CD4-positive, alpha-beta T cell treated with Interleukin-1 beta for 1 hour (primary cell): ENCODE measurements at regions not wholly inside any gene's neighbourhood (a gene's known extent, or its start where the extent isn't known, plus 50 kb on each side); places are given as distances from the start of the nearest gene placed in this dataset.
"Not testable (repeated sequence)": the region's sequence is repeated elsewhere in the genome, so short reads cannot be mapped to it uniquely, and the experiment has no call there.

Experiments
- DNase-seq, 2 donors: peaks; one replicate each; pipeline ENCODE4 v3.0.0-alpha.2; 2020 to 2022

DNA sequence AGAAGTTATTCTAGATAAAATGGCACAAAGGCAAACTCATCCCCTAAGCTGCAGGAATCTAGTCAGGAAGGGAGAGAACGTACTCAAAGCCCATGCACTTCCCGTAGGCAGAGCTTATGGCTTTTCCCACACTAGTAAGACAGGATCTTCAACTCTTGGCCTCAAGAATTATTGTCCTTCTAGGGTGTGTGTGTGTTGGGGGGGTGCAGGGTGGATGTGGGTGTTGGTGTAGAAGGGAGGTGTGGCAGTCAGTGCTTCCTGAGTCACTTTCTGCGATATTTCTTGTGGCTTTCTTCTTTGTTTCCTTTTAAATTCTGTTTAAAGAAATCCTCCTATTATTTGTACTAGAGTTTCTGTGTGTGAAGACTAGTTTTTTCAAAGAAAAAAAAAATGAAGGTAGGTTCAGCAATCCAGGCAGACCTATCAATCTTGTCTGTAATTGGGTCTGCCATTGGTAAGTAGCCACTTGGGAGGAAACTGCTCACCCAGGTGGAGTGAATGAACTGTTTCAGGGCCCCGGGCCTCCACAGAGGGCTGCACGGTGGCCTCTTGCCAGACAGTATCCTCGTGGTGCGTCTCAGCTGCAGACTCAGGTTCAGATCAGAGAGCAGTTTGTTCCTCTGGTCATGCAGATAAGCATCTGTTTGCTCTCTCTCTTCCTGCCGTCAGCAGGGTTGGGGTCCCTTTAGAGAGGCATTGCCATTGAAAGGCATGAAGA lies 131.9 kb downstream of the NPR3 start:
- DNase-seq: no peak

DNA sequence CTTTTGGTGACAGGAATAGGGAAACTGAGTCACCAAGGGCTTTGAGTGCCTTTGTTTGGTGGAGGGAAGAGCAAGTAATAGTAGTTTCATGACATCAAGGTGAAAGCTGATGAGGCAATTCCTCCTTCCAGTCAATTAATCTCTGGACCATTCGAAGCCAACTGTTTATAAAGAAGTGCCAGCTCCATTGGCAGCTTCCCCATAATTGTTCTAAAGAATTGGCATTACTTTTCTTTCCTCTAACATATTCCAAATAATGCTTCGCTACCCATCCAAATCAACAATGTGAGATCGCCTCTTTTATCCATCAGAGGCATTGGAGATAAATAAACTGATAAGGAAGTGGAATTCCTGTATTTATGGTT lies 132.4 kb downstream of the NPR3 start:
- no peak for DNase-seq

DNA sequence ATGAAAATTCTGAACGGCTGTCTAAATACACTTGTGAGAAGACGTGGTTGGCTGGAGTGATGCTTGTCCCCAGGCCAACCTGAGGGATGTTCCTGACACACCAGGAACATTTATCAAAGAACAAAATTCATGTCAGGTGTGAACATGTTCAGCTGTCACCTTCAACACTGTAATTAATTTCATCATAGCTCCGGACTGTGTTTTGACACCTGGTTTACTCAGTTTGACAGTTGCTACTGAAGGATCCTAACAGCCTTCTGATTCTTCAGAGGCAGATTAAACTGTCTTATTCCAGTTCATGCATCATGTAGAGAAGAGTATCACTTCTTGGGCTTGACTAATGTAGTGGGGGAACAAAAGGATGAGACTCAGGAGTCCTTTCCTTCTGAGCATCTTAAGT lies 134.1 kb downstream of the NPR3 start:
- no peak for DNase-seq

DNA sequence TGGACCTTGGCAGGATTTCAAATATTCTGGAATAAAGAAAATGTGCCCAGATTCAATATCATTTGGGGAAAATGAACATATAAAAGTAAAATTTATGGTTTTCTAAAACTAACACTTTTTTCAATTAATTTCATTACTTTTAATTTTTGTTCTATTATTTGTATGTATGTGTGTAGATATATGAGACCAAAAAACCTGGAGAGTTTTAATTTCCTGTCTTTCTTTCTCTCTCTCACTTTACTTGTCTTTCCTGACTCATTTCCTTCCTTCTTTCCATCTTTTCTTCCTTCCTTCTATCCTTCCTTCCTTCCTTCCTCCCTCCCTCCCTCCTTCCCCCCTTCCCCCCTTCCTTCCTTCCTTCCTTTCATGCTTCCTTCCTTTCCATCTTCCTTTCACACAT lies 137.0 kb downstream of the NPR3 start:
- DNase-seq: no peak

DNA sequence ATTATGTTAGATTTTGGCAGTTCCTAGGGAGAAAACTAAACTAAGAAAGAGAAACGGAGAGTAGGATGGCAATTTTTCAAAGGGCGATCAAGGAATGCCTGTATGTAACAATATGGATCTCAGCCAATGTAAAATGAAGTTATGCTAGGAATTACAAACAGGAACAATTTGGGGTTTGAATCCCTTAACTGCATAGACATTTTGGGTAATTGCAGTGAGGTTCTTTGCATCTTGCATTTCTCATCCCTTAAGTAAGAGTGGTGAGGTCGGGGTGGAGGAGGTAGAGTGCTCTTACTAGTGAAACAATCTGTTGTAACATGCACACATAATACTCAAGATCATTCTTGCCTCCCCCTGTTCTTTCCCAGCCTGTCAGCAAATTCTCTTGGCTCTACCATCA lies 137.6 kb downstream of the NPR3 start:
- DNase-seq: no peak

DNA sequence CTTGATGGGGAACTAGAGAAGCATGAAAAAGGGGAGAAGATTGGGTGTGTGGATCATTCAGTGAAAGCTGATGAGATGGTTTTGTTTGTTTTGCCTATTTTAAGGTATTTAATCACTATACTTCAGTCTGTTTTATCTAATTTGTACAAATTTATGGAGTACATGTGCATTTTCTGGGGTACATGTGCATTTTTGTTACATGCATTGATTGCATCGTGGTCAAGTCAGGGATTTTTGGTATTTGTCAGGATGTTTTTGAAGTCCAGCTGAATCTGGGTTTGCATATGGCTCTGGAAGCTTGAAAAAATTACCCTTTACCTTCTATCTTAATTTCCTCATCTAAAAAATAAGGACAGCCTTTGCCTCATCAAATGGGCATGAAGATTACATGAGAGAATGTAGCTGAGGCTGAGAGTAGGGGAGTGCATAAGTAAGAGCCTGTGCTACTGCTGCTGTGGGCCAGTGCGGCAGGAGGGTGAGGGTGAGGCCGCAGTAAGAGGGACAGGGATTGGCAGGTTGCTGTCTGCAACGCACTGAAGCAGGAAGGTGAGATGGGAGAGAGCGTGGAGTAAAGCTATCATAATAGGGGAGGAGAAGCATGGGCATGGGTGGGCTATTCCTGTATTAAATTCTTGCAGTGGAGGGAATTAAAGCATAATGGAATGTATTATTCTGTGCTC lies 139.8 kb downstream of the NPR3 start:
- no peak for DNase-seq

DNA sequence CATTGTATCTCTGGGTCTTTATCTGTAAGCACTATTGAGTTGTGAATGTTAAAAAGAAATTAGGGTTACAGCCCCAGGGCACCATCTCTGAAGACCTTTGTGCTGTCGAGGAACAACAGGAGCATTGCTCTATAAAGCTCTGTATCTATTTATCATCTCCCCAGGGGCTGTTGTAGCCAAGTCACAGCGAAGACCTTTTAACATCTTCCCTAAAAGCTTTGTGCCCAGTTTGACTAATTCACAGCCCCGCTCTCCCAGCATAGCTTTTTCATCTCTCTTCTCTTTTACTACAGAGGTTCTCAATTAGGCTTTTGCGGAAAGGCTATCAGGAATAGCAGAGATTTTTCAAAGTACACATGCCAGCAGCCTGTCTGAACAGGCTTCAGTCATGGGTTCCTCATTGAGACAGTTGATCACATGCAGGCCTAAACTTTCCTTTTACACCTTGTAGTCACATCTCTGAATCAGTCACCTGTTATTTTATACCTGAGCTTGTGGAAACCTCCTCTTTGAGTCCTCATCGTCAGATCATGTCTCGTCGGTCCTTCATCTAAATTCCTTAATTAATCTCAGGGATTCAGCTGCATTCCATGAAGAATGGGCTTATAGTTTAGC lies 140.5 kb downstream of the NPR3 start:
- no peak for DNase-seq

DNA sequence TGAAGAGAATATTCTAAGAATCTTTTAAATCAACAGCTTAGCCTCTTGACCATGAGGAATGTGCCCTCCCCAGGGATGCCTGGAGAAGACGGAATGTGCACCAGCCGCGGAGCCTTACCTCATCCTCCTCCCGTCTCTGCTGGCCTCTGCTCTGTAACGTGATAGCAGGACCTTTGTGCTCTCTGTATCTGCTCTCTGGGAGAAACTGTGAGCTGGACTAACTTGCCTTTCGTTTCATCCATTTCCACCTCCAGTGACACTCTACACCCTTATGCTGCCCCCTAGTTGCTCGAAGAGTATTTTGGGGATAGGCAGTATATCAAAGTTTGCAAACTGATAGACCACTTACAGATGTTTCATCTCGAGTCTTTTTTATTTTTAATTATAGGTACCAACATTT lies 141.4 kb downstream of the NPR3 start:
- DNase-seq: no peak

DNA sequence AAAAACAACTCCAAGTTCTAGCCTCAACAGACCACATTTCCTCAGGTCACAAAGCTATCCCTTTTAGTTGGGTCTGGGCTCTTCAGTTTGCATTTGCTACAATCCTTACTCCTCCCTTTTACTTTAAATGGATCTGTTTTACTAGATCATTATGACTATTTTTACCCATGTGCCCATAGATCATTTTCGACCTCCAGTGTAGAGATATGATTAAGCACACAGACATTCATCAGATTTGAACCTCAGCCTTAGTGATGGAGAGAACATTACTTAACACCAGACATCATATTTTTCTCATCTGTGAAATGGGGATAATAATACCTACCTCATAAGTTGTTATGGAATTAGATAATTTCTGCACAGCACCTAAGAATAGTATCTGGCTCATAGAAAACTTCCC lies 141.9 kb downstream of the NPR3 start:
- DNase-seq: no peak

DNA sequence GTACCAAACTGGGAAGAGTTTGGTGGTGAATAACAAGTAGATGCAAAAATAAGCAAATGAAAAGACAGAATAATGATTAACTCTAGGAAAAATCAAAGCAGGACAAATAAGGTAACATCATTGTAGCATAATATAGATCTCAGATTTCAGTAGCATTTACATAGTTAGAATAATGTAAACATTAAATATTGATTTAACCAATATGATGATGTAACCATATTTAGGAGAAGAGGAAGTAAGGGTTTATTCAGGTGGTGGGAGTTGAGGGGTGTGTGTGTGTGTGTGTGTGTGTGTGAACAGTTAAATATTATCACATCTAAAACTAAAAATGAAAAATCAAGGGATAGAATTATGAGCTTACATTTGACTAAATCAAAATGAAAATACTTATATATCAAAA lies 143.4 kb downstream of the NPR3 start:
- DNase-seq: no peak

DNA sequence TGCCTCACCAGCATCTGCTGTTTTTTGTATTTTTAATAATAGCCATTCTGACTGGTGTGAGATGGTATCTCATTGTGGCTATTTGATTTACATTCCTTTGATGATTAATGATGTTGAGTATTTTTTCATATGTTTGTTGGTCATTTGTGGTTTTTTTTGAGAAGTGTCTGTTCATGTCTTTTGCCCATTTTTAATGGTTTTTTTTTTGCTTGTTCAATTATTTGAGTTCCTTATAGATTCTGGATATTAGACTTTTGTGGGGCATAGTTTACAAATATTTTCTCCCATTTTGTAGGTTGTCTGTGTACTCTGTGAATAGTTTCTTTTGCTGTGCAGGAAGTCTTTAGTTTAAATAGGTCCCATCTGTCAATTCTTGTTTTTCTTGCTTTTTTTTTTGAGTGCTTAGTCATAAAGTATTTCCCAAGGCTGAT lies 148.1 kb downstream of the NPR3 start:
- DNase-seq: no peak

DNA sequence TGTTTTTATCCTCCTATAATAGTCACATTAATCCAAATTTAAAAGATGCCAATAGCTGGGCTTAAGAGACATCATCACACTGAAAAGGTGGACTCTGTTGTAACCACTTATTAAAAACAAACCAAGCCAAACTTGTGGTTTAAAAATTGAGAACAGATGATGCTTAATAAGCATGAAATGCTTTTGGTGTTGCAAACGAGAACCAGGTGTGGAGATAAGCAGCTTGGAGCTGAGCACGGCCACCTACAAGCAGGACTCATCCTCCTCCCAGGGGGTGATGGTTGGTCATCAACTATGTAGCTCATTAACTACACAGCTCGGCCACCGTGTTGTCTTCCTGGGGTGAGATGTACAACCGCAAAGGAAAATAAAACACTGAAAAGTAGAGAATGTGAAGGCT lies 154.4 kb downstream of the NPR3 start:
- no peak for DNase-seq

DNA sequence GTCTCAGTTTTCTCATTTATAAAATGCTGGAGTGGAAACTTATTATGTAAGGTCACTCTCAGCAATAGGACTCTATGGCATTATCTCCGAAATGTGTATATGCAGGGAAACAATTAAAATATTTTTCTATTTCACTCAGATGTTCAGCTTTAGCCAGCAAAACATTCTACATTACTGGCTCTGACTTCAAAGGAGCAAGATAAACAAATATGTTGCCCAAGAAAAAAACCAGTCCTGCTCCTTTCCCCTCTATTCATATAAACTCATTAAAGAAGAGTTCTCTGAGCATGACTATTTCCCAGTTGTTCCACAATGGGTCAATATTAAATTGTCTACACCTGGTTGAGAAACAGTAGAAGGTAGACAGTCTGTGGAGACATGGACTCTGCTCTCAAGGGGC lies 155.0 kb downstream of the NPR3 start:
- DNase-seq: no peak

DNA sequence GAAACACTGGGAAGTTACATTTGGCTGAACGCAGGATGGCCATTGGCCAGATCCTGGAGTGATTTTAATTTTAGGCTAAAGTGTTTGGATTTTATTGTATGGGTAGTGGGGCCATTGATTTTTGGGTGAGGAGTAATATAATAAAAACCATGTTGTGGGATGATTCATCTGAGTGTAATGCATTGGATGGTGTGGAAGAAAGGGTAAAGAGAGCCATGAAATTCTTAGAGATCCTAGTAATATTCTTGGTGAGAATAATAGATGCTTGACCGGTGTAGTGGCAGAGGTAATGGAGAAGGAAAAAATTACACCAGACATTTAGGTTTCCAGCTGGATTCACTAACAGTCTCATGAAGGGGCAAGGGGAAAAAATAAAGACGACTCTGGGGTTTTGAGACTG lies 158.1 kb downstream of the NPR3 start:
- DNase-seq: no peak

DNA sequence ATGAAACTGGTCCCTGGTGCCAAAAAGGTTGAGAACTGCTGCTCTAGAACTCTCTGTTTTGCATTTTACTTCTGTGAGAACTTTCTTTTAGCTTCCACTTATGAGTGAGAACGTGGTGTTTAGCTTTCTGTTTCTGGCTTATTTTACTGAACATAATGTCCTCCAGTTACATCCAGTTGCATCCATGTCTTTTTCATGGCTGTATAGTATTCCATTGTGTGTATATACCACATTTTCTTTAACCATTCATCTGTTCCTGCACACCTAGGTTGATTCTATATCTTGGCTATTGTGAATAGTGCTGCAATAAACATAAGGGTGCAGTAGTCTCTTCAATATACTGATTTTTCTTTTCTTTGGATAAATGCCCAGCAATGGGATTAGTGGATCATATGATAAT lies 165.7 kb downstream of the NPR3 start:
- no peak for DNase-seq

DNA sequence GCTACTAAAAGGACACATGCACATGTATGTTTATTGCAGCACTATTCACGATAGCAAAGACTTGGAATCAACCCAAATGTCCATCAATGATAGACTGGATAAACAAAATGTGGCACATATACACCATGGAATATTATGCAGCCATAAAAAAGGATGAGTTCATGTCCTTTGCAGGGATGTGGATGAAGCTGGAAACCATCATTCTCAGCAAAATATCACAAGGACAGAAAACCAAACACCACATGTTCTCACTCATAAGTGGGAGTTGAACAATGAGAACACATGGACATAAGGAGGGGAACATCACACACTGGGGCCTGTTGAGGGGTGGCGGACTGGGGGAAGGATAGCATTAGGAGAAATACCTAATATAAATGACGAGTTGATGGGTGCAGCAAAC lies 168.2 kb downstream of the NPR3 start:
- DNase-seq: not testable (repeated sequence)

DNA sequence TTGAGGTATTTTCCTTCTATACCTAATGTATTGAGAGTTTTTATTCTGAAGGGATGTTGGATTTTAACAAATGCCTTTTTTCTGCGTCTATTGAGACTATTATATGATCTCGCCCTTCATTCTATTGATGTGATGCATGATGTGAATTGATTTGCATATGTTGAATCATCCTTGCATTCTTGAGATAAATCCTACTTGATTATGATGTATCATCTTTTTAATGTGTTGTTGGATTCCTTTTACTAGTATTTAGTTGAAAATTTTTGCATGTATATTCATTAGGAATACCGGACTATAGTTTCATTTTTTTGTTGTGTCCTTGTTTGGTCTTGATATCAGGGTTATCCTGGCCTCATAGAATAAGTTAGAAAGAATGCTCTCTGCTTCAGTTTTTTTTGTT lies 169.7 kb downstream of the NPR3 start:
- no peak for DNase-seq

DNA sequence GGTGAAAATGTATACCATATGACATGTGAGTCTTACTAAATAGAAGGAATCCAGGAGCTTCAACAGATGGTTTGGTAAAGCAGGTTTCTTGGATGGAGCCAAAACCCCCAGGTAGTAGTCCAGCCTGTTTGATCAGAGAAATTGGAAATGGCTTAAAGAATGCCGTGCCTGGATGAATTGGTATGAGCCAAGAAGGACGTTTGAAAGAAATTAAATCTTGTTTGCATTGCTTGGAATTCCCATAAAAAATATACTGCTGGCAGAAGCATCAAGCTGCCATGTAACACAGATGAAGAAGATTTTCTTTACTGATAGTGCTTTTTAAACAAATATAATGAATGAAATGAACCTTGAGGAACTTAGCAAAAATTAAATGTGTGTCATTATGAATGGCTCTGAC lies 176.3 kb downstream of the NPR3 start:
- no peak for DNase-seq

DNA sequence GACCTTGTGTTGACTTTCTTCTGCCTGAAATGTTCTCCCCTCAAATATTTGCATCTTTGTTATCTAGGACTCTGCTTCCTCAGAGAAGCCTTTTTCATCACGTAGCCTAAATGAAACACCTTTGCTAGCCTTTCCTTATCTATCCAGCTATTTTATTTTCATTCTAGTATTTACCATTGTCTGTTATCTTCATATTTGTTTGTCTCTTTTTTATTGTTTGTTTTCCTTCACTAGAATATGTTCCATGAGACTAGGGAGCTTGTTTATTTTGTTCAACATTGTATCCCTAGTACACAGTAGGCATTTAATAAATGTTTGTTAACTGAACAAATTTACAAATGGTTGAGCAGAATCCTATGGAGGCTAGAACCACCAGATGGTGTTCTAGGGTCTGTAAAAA lies 178.0 kb downstream of the NPR3 start:
- no peak for DNase-seq

DNA sequence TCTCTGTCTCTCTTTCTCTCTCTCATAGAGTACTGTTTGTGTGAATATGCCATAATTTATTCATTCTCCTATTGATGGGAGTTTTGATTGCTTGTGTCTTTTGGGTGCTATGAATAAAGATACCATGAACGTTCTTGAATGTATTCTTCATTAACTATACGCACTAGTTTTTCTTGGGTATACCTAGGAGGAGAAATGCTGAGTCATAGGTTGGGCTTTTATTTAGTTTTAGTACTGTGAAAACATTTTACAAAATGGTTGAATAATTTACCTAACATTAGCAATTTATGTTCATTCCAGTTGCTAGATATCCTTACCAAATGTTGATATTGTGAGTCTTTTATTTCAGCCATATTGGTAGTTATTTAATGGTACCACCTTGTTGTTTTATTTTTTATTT lies 192.5 kb downstream of the NPR3 start:
- DNase-seq: no peak

DNA sequence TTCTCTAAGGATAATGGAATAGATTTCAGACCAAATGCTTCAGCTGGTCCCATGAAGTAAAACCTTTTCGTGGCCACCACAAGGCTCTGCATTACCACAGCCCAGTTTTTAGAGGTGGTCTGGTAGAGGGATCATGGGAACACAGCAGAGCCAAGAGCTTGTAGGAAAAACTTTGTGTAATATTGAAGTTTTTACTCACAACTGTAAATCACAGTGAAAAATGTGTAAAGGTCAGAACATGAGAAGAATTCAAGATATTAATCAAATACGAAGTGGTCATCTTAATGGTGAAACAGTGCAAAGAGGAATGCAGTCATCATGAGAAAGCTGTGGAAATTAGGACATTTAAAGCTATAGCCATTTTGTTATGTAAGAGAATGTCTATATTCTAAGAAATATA lies 197.5 kb downstream of the NPR3 start:
- no peak for DNase-seq

DNA sequence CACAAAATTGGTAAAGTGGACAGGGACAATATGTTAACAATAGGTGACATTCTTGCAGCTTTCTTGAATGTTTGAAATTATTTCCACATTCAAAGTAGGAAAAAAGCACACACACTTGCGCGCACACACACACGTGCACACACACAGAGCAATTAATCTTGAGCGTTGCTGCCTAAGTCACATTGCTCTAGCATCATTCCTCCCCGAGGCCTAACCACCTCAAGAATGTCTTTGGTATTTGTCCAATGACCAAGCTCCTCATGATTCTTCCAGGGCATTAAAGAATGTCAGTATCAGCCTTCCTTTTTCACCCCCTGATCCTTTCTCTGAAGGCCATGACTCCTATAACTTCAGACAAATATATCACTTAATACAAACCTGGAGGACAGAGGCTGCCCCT lies 198.1 kb downstream of the NPR3 start:
- DNase-seq: no peak

DNA sequence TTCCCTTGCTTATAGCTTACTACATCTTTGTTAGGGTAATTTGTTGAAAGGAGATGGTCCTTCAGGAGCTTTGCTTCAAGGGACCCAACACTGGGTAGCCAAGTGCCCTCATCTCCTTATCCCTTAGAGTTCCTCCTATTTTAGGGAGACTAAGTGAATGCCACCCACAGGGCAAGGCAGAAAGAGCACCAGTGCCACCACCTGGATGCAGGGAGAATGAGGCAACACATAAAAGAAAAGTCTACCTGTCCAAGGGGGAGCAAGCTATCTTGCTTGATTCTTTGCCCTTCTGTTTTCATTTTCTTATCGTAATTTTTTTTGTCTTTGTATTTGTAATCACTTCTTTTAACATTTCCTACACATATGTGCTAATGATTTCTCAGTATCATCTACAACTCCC lies 205.5 kb downstream of the NPR3 start:
- no peak for DNase-seq

DNA sequence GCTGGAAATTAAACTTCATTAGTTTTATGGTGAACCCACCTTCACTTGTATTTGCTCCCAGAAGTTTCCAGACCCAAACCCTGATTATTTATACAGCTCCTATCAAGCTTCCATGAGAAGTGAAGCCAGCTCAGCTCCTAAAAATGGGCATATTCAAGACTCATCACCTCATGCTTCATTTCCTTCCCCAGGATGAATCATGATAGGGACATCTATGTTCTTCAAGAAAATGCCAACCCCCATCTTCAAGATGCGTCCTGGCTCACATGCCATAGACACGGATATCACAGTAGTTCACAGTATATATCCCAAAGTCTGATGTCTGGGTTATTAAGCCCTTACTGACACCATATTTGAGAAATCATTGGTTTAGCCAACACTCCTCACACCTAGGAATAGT lies 217.6 kb downstream of the NPR3 start:
- DNase-seq: no peak

DNA sequence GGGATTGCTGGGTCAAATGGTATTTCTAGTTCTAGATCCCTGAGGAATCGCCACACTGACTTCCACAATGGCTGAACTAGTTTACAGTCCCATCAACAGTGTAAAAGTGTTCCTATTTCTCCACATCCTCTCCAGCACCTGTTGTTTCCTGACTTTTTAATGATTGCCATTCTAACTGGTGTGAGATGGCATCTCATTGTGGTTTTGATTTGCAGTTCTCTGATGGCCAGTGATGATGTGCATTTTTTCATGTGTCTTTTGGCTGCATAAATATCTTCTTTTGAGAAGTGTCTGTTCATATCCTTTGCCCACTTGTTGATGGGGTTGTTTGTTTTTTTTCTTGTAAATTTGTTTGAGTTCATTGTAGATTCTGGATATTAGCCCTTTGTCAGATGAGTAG lies 220.3 kb downstream of the NPR3 start:
- DNase-seq: not testable (repeated sequence)
